Common myeloid progenitor, CD34-positive (primary cell): ENCODE measurements at regions not wholly inside any gene's neighbourhood (a gene's known extent, or its start where the extent isn't known, plus 50 kb on each side); places are given as distances from the start of the nearest gene placed in this dataset.

Experiments
- CTCF ChIA-PET: fragments of 350-600 bp; sonication (Branson Sonifier 250); formaldehyde crosslinking; loops from one replicate; lab custom pipeline; 2021; ENCODE audit warnings: antibody characterized with exemption; lab: Charles Lee
- POLR2A ChIA-PET: fragments of 350-600 bp; sonication (Branson Sonifier 250); formaldehyde crosslinking; loops from one replicate; lab custom pipeline; 2021; ENCODE audit warnings: antibody characterized with exemption; lab: Charles Lee
- DNase-seq, 3 donors: peaks; one replicate each; pipeline versions ENCODE4 v3.0.0 to v3.0.0-alpha.2; 2013
- H3K27ac ChIP-seq, 2 experiments: 1 replicate in 1 of 2; 2 replicates in 1 of 2; pipeline ENCODE4 v1.7.0; 2013; ENCODE audit warnings: inconsistent platforms in 2 of 2, low read length in 2 of 2, mild to moderate bottlenecking in 2 of 2, low read depth in 1 of 2, moderate library complexity in 1 of 2; ENCODE audit not compliant: severe bottlenecking in 2 of 2, insufficient read depth in 1 of 2, poor library complexity in 1 of 2
- H3K27me3 ChIP-seq, 5 experiments: replicated peaks in 2 of 5; 1 replicate in 3 of 5; 2 replicates in 2 of 5; pipeline versions ENCODE4 v1.6.1 to v1.7.0; 2013; ENCODE audit warnings: low read length in 4 of 5, mild to moderate bottlenecking in 2 of 5, moderate library complexity in 2 of 5, inconsistent platforms in 1 of 5; ENCODE audit not compliant: insufficient read depth in 5 of 5, control insufficient read depth in 4 of 5
- H3K36me3 ChIP-seq, 4 experiments: 1 replicate in 2 of 4; 2 replicates in 2 of 4; pipeline versions ENCODE4 v1.6.1 to v1.7.0; 2013; ENCODE audit warnings: low read length in 3 of 4, control low read depth in 1 of 4, mild to moderate bottlenecking in 1 of 4; ENCODE audit not compliant: control insufficient read depth in 4 of 4, insufficient read depth in 4 of 4
- H3K4me1 ChIP-seq, 4 experiments: 1 replicate in 3 of 4; 2 replicates in 1 of 4; pipeline versions ENCODE4 v1.6.1 to v1.7.1; 2013; ENCODE audit warnings: low read length in 3 of 4, mild to moderate bottlenecking in 3 of 4, control low read depth in 1 of 4, inconsistent platforms in 1 of 4, moderate library complexity in 1 of 4; ENCODE audit not compliant: control insufficient read depth in 4 of 4, insufficient read depth in 4 of 4; ENCODE audit errors: control extremely low read depth in 1 of 4
- H3K4me3 ChIP-seq, 7 experiments: 1 replicate in 4 of 7; 2 replicates in 3 of 7; pipeline versions ENCODE4 v1.5.1 to v1.7.0; 2013; ENCODE audit warnings: mild to moderate bottlenecking in 7 of 7, low read length in 6 of 7, moderate library complexity in 6 of 7, inconsistent platforms in 2 of 7, low read depth in 2 of 7, control low read depth in 1 of 7; ENCODE audit not compliant: insufficient read depth in 4 of 7, control insufficient read depth in 1 of 7; ENCODE audit errors: extremely low read depth in 1 of 7
- H3K9me3 ChIP-seq, 5 experiments: 1 replicate in 4 of 5; 2 replicates in 1 of 5; pipeline versions ENCODE4 v1.6.1 to v1.7.1; 2013; ENCODE audit warnings: low read length in 4 of 5, mild to moderate bottlenecking in 2 of 5, inconsistent platforms in 1 of 5, low read depth in 1 of 5, moderate library complexity in 1 of 5; ENCODE audit not compliant: control insufficient read depth in 4 of 5, insufficient read depth in 2 of 5; ENCODE audit errors: control extremely low read depth in 1 of 5
- WGBS: methylation state at CpG from one replicate; pipeline ENCODE4 v1.1.5; 2013; ENCODE audit not compliant: insufficient coverage; 5-methylcytosine and 5-hydroxymethylcytosine counted together

GRCh38 chr20:43263226-43263625, 73.5 kb upstream of the PTPRT start:
- ChIA-PET POLR2A (no interaction called here), CTCF (no interaction called here)
- H3K27me3 ChIP-seq: peaks cover 0 to 3% (median 2%) of the 10 kb centered on the region in 5 experiments
- peaks cover 0 to 6% (median 0%) of the 10 kb centered on the region in 5 experiments for H3K9me3 ChIP-seq
- H3K4me1 ChIP-seq: no peaks in the 10 kb centered on the region
- no peaks in the 10 kb centered on the region for H3K36me3 ChIP-seq
- no peak for DNase-seq
- WGBS: 100% methylated on average over 1 of the region's 2 CpGs
- no peak overlapping the region for H3K4me3 ChIP-seq
- H3K27ac ChIP-seq: no peak overlapping the region

GRCh38 chr20:43262341-43262740, 72.6 kb upstream of the PTPRT start:
- CTCF ChIA-PET: interaction anchor here (1.5 kb wide), 1 partner anchor 10 kb away, joined by 4 read pairs; no protein-coding TSS in a partner anchor

GRCh38 chr20:43255877-43256276, 66.2 kb upstream of the PTPRT start:
- Histone ChIP-seq H3K27ac (no peak overlapping the region), H3K4me3 (no peak overlapping the region), H3K27me3 (peaks cover 0 to 5% (median 4%) of the 10 kb centered on the region in 5 experiments), H3K36me3 (no peaks in the 10 kb centered on the region), H3K9me3 (peaks cover 0 to 6% (median 0%) of the 10 kb centered on the region in 5 experiments), H3K4me1 (no peaks in the 10 kb centered on the region)
- POLR2A ChIA-PET: no interaction called here
- no peak for DNase-seq
- CTCF ChIA-PET: no interaction called here
- WGBS: 98% methylated on average over 5 of the region's 7 CpGs

More at GRCh38 chr20:43262341-43262740, 72.6 kb upstream of the PTPRT start:
- Histone ChIP-seq H3K9me3 (peaks cover 0 to 6% (median 0%) of the 10 kb centered on the region in 5 experiments), H3K4me1 (no peaks in the 10 kb centered on the region), H3K36me3 (no peaks in the 10 kb centered on the region), H3K27ac (no peak overlapping the region), H3K27me3 (peaks cover 0 to 3% (median 2%) of the 10 kb centered on the region in 5 experiments), H3K4me3 (no peak overlapping the region)
- WGBS: 98% methylated on average over 7 of the region's 8 CpGs
- DNase-seq: no peak
- POLR2A ChIA-PET: no interaction called here

- no peak for DNase-seq
- Histone ChIP-seq H3K36me3 (no peaks in the 10 kb centered on the region), H3K9me3 (no peaks in the 10 kb centered on the region), H3K27me3 (peaks cover 0 to 7% (median 4%) of the 10 kb centered on the region in 5 experiments), H3K4me1 (no peaks in the 10 kb centered on the region), H3K4me3 (no peak overlapping the region), H3K27ac (no peak overlapping the region)
- WGBS: 89% methylated on average over 4 of the region's 4 CpGs
- ChIA-PET CTCF (interaction anchor here (1.1 kb wide), 1 partner anchor 15 kb away, joined by 3 read pairs; no protein-coding TSS in a partner anchor), POLR2A (no interaction called here)
These were observed 63.1 kb upstream of the PTPRT start for GRCh38 chr20:43252761-43253160.

- no peaks in the 10 kb centered on the region for H3K4me1 ChIP-seq
- 100% methylated on average over 2 of the region's 2 CpGs for WGBS
- no peaks in the 10 kb centered on the region for H3K9me3 ChIP-seq
- ChIA-PET POLR2A (no interaction called here), CTCF (no interaction called here)
- H3K36me3 ChIP-seq: no peaks in the 10 kb centered on the region
- H3K27ac ChIP-seq: no peak overlapping the region
- DNase-seq: no peak
- H3K4me3 ChIP-seq: no peak overlapping the region
- H3K27me3 ChIP-seq: peaks cover 0 to 7% (median 3%) of the 10 kb centered on the region in 5 experiments
These were observed 58.6 kb upstream of the PTPRT start for GRCh38 chr20:43248341-43248740.

GRCh38 chr20:43247361-43247760, 57.7 kb upstream of the PTPRT start:
- no peaks in the 10 kb centered on the region for H3K4me1 ChIP-seq
- no peaks in the 10 kb centered on the region for H3K36me3 ChIP-seq
- DNase-seq: no peak
- H3K27me3 ChIP-seq: peaks cover 0 to 3% (median 0%) of the 10 kb centered on the region in 5 experiments
- no peak overlapping the region for H3K27ac ChIP-seq
- ChIA-PET POLR2A (no interaction called here), CTCF (no interaction called here)
- 100% methylated on average over 2 of the region's 3 CpGs for WGBS
- no peaks in the 10 kb centered on the region for H3K9me3 ChIP-seq
- no peak overlapping the region for H3K4me3 ChIP-seq

GRCh38 chr20:43244647-43245046, 54.9 kb upstream of the PTPRT start:
- POLR2A ChIA-PET: no interaction called here
- no peaks in the 10 kb centered on the region for H3K36me3 ChIP-seq
- 100% methylated on average over 3 of the region's 5 CpGs for WGBS

More at GRCh38 chr20:43244647-43245046, 54.9 kb upstream of the PTPRT start:
- H3K4me3 ChIP-seq: no peak overlapping the region
- no peaks in the 10 kb centered on the region for H3K4me1 ChIP-seq
- no peaks in the 10 kb centered on the region for H3K9me3 ChIP-seq
- DNase-seq: no peak
- H3K27ac ChIP-seq: no peak overlapping the region
- H3K27me3 ChIP-seq: peaks cover 0 to 5% (median 0%) of the 10 kb centered on the region in 5 experiments
- CTCF ChIA-PET: interaction anchor here (0.6 kb wide), 1 partner anchor 98 kb away, joined by 3 read pairs; no protein-coding TSS in a partner anchor
